Adrenal gland (tissue), 5 donors: ENCODE measurements at regions not wholly inside any gene's neighbourhood (a gene's known extent, or its start where the extent isn't known, plus 50 kb on each side); places are given as distances from the start of the nearest gene placed in this dataset.

ENCODE experiments used
- CTCF ChIP-seq, 6 experiments: fragments of 450-650 bp in 4 of 6; fragments of 200-600 bp in 2 of 6; sonication (generic) in 1 of 6; IDR thresholded peaks; 1 replicate in 5 of 6; 2 replicates in 1 of 6; pipeline versions ENCODE4 v1.5.1 to v1.8.0; 2016 to 2021; ENCODE audit warnings: antibody characterized with exemption in 6 of 6, mild to moderate bottlenecking in 2 of 6, moderate library complexity in 1 of 6
- POLR2A ChIP-seq, 2 donors: fragments of 450-650 bp; IDR thresholded peaks; one replicate each; pipeline ENCODE4 v1.6.1; 2017; ENCODE audit warnings: antibody characterized with exemption in 2 of 2, mild to moderate bottlenecking in 2 of 2, moderate library complexity in 1 of 2
- donor health status: DM: no; HTN: no; CAD: no.

GRCh38 chr14:26959437-26959836 lies 361.6 kb upstream of the NOVA1 start:
- TF ChIP-seq POLR2A (IDR thresholded peaks at IDR 0.05) (no peak), CTCF (IDR thresholded peaks at IDR 0.05) (no peak)
